Thoracic aorta (tissue), 2 donors: ENCODE measurements at regions not wholly inside any gene's neighbourhood (a gene's known extent, or its start where the extent isn't known, plus 50 kb on each side); places are given as distances from the start of the nearest gene placed in this dataset.

ENCODE experiments used
- ATAC-seq: fragments of 150-250 bp; one replicate; pipeline ENCODE4 v1.8.0; 2017; ENCODE audit warnings: low read depth; ENCODE audit not compliant: insufficient number of reproducible peaks, low FRiP score
- DNase-seq: peaks from one replicate; pipeline ENCODE4 v3.0.0-alpha.2; 2020; ENCODE audit warnings: low spot score
- H3K27ac ChIP-seq, 2 donors: fragments of 200-600 bp; sonication (generic); 1 replicate in 1 of 2; 2 replicates in 1 of 2; pipeline ENCODE4 v1.5.1; 2016; ENCODE audit warnings: mild to moderate bottlenecking in 2 of 2, moderate library complexity in 2 of 2
- H3K27me3 ChIP-seq: fragments of 200-600 bp; sonication (generic); replicated peaks from 2 replicates; pipeline ENCODE4 v1.6.0; 2016; ENCODE audit warnings: mild to moderate bottlenecking; ENCODE audit not compliant: insufficient read depth
- H3K36me3 ChIP-seq: fragments of 200-600 bp; sonication (generic); one replicate; pipeline ENCODE4 v1.5.1; 2016
- H3K4me1 ChIP-seq, 2 donors: fragments of 200-600 bp; sonication (generic); 1 replicate in 1 of 2; 2 replicates in 1 of 2; pipeline versions ENCODE4 v1.5.1 to v1.6.0; 2016; ENCODE audit warnings: low read depth in 2 of 2, mild to moderate bottlenecking in 1 of 2; ENCODE audit not compliant: control insufficient read depth in 1 of 2
- H3K4me3 ChIP-seq: fragments of 200-600 bp; sonication (generic); 2 replicates; pipeline ENCODE4 v1.5.1; 2016; ENCODE audit warnings: mild to moderate bottlenecking
- H3K9me3 ChIP-seq: fragments of 200-600 bp; sonication (generic); 2 replicates; pipeline ENCODE4 v1.5.1; 2016
- TF ChIP-seq, protein P1 (sequence below): fragments of 200-600 bp; sonication (generic); IDR thresholded peaks from one replicate; pipeline ENCODE4 v1.5.1; 2019; ENCODE audit warnings: antibody characterized with exemption

DNA sequence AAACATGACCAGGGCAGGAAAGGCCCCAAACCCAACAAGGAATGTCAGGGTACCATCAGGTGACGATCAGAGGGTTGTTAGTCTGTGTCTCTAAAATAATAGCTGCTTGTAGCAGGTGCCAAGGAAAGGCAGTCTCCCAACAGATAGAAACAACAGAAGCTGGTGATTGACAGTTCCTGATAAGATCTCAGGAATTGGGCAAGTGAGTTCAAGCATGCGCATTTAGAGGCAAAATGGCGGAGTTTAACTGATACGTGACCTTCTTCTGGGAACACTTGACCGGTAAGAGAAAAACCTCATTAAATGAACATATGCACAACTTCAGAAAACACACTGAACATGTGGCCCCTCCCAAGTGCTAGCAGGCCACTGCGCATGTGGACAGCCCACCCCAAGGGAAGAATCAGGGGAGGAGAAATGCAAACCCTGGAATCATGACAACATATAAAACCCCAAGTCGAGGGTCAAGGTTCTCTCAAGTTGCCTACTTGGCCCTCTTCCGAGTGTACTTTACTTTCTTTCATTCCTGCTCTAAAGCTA lies 664.9 kb downstream of the KCNJ3 start:
- no peaks in the 10 kb centered on the region for H3K36me3 ChIP-seq
- H3K4me1 ChIP-seq: no peaks in the 10 kb centered on the region
- no peaks in the 10 kb centered on the region for H3K27me3 ChIP-seq
- no peak for ATAC-seq
- H3K27ac ChIP-seq: no peak overlapping the region
- H3K9me3 ChIP-seq: no peaks in the 10 kb centered on the region
- TF ChIP-seq, protein P1, sequence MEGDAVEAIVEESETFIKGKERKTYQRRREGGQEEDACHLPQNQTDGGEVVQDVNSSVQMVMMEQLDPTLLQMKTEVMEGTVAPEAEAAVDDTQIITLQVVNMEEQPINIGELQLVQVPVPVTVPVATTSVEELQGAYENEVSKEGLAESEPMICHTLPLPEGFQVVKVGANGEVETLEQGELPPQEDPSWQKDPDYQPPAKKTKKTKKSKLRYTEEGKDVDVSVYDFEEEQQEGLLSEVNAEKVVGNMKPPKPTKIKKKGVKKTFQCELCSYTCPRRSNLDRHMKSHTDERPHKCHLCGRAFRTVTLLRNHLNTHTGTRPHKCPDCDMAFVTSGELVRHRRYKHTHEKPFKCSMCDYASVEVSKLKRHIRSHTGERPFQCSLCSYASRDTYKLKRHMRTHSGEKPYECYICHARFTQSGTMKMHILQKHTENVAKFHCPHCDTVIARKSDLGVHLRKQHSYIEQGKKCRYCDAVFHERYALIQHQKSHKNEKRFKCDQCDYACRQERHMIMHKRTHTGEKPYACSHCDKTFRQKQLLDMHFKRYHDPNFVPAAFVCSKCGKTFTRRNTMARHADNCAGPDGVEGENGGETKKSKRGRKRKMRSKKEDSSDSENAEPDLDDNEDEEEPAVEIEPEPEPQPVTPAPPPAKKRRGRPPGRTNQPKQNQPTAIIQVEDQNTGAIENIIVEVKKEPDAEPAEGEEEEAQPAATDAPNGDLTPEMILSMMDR: no peak
- no peak for DNase-seq
- no peak overlapping the region for H3K4me3 ChIP-seq

DNA sequence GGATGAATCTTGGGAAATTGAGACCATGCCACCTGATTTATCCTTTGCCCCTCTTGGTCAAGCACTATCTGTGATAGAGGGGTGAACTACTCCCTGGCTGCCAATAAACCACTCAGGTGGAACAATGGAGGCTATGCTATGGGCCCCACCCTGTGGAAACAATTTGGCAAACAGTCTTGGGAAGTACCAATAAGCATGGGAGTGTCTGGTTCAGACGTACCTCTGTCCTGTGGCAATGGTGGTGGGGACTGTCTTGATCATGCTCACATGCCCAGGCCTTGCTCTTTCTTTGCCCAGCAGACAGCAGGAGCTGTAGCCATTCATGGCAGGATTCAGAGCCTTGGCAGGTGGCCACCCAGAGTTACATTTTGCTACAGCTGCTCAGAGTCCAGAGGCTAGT lies 658.7 kb downstream of the KCNJ3 start:
- Histone ChIP-seq H3K27me3 (no peaks in the 10 kb centered on the region), H3K4me1 (no peaks in the 10 kb centered on the region), H3K27ac (no peak overlapping the region), H3K4me3 (no peak overlapping the region), H3K36me3 (no peaks in the 10 kb centered on the region), H3K9me3 (no peaks in the 10 kb centered on the region)
- TF ChIP-seq, protein P1: no peak
- DNase-seq (no peak), ATAC-seq (no peak)

GRCh38 chr2:155356250-155356649 lies 657.8 kb downstream of the KCNJ3 start:
- no peaks in the 10 kb centered on the region for H3K4me1 ChIP-seq
- no peaks in the 10 kb centered on the region for H3K36me3 ChIP-seq
- ATAC-seq (no peak), DNase-seq (no peak)
- TF ChIP-seq, protein P1: no peak
- H3K27me3 ChIP-seq: no peaks in the 10 kb centered on the region
- H3K4me3 ChIP-seq: no peak overlapping the region
- H3K9me3 ChIP-seq: no peaks in the 10 kb centered on the region
- H3K27ac ChIP-seq: no peak overlapping the region

DNA sequence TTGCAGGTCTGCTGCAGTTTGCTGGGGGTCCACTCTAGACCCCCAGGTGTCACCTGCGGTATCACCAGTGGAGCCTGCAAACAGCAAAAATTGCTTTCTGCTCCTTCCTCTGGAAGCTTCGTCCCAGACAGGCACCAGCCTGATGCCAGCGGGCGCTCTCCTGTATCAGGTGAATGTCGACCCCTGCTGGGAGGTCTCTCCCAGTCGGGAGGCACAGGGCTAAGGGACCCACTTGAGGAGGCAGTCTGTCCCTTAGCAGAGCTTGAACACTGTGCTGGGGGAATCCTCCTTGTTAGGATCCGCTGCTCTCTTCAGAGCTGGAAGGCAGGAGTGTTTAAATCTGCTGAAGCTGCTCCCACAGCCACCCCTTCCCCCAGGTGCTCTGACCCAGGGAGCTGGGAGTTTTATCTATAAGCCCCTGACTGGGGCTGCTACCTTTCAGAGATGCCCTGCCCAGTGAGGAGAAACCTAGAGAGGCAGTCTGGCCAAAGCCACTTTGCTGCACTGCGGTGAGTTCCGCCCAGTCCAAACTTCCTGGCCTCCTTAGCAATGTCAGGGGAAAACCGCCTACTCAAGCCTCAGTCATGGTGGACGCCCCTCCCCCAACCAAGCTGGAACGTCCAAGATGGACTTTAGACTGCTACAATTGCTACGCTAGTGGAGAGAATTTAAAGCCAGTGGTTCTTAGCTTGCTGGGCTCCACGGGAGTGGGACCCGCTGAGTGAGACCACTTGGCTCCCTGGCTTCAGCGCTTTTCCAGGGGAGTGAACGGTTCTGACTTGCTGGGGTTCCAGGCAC lies 652.5 kb downstream of the KCNJ3 start:
- Histone ChIP-seq H3K27me3 (no peaks in the 10 kb centered on the region), H3K9me3 (no peaks in the 10 kb centered on the region), H3K27ac (no peak overlapping the region), H3K4me1 (no peaks in the 10 kb centered on the region), H3K36me3 (no peaks in the 10 kb centered on the region), H3K4me3 (no peak overlapping the region)
- DNase-seq (no peak), ATAC-seq (no peak)
- TF ChIP-seq, protein P1: no peak

GRCh38 chr2:155332016-155332415 lies 633.5 kb downstream of the KCNJ3 start:
- no peaks in the 10 kb centered on the region for H3K9me3 ChIP-seq
- no peaks in the 10 kb centered on the region for H3K36me3 ChIP-seq
- TF ChIP-seq, protein P1: no peak
- no peaks in the 10 kb centered on the region for H3K27me3 ChIP-seq
- DNase-seq (no peak), ATAC-seq (no peak)
- H3K27ac ChIP-seq: no peak overlapping the region
- H3K4me3 ChIP-seq: no peak overlapping the region
- no peaks in the 10 kb centered on the region for H3K4me1 ChIP-seq
